ENCODE measurements at regions not wholly inside any gene's neighbourhood (a gene's known extent, or its start where the extent isn't known, plus 50 kb on each side); places are given as distances from the start of the nearest gene placed in this dataset.

DNA sequence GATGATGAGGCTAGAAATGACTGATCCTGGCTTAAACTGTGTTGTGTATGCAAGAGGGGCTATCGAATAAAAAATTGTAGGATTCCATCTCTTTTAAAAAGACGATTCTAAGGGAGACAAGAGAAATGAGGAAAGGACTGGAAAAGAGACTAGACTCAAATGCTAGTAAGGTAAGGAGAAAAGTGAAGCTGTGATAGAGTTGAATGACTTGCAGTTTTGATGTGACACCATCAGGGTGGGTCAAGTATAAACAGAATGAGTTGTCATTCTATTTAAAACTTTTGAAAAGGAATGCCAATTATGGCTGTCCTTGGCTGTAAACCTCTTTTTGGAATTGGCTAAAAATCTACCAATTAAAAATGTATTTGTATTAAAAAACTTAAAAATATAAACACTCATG, 184.5 kb upstream of the PHF14 start:
- ATAC-seq (no peak), DNase-seq (ENCODE audit: missing footprints) (no peak)
- intact Hi-C loops (cut with DNase I): no loop called here

DNA sequence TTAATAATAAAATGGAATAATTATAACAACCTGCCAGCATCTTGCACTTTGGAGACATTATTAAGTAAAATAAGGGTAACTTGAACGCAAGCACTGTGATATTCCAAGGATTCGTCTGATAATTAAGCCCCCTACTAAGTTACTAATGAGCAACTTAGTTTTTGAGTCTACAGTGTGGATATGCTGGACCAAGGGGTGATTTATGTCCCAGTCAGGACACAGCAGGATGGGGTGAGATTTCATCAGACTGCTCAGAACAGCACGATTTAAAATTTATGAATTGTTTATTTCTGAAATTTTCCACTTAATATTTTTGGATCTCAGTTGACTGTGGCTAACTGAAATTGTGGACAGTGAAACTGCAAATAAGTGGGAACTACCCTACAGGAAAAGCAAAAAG, 182.8 kb upstream of the PHF14 start:
- DNase-seq (ENCODE audit: missing footprints) (no peak), ATAC-seq (no peak)
- intact Hi-C loops (cut with DNase I): no loop called here

DNA sequence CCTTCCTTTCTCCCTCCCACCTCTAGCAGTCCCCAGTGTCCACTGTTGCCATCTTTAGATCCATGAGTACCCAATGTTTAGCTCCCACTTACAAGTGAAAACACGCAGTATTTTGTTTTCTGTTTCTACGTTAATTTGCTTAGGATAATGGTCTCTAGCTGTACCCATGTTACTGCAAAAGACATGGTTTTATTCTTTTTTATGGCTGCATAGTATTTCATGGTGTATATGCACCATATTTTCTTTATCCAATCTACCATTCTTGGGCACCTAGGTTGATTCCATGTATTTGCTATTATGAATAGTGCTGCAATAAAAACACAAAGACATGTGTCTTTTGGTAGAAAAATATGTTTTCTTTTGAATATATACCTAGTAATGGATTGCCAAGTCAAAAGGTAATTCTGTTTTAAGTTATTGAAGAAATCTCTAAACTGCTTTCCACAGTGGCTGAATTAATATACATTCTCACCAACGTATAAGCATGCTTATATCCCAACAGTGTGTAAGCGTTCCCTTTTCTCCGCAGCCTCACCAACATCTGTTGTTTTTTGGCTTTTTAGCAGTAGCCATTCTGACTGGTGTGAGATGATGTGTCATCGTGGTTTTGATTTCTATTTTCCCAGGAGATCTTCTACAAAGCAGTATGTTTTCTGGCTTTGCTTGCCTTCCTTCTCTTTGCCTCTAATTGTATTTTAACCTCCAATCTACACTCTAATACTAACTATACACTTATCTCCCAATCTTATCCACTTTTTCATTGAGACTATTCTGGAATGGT, 179.5 kb upstream of the PHF14 start:
- intact Hi-C loops (cut with DNase I): no loop called here
- DNase-seq (ENCODE audit: missing footprints): no peak
- no peak for ATAC-seq

- intact Hi-C loops (cut with DNase I): no loop called here
- DNase-seq (ENCODE audit: missing footprints): no peak
- ATAC-seq: no peak
These were observed 176.5 kb upstream of the PHF14 start for GRCh38 chr7:10797157-10797556.

DNA sequence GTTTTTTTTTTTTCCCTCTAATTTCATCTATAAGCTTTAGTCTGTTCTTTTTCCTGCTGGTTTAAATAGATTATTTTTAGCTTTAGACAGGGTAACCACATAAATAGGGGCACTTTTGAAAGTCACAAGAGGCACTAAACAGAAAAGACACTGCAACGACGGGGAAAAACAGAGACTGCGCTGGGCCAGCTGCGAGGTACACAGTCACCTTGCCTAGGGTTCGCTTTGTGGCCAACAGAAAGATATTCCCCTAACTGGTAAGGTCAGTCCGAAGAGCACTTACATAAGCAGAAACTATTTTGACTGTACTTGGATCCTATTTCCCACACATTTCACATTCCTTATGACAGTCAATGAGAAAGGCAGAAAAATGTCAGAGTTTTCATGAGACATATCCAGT, 175.6 kb upstream of the PHF14 start:
- intact Hi-C loops (cut with DNase I): no loop called here
- ATAC-seq: no peak
- no peak for DNase-seq (ENCODE audit: missing footprints)

DNA sequence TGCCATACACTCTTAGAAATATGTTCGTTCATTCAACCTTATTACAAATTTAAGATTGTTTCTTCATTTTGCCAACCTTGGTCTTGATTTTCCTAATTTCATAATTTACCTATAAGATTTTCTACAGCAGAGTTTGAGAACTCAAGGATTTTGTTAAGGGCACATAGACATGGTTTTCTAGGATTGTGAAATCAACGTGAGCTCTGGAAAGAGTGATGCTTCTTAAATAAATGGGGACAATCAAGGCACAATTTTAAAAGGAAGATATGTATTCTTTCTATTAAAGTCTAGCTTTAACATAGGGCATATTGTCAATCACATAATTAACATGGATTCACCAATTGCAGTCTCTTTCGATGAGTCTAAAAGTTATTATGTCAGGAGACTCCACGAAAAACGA, 174.2 kb upstream of the PHF14 start:
- DNase-seq (ENCODE audit: missing footprints): no peak
- ATAC-seq: no peak
- intact Hi-C loops (cut with DNase I): no loop called here

DNA sequence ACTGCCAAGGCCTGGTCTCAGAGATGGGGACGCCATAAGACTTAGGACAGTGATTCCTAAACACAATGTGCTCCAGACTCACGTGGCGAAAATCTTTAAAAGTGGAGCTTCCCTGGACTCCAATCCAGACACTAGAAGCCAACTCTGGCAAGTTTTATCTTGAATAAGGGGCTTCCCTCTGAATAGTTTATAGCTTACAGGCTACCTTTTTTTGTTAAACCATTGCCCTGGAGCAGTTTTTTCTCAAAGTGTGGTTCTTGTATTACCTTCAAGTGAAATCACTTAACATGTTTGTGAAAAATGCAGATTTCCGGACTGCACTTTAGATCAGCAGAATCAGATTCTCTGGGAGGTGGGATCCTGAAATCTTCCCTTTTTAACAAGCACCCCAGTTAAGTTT, 171.7 kb upstream of the PHF14 start:
- intact Hi-C loops (cut with DNase I): no loop called here
- DNase-seq (ENCODE audit: missing footprints) (no peak), ATAC-seq (no peak)

- no peak for ATAC-seq
- no peak for DNase-seq (ENCODE audit: missing footprints)
- intact Hi-C loops (cut with DNase I): no loop called here
These were observed 171.1 kb upstream of the PHF14 start for GRCh38 chr7:10802526-10802925.

DNA sequence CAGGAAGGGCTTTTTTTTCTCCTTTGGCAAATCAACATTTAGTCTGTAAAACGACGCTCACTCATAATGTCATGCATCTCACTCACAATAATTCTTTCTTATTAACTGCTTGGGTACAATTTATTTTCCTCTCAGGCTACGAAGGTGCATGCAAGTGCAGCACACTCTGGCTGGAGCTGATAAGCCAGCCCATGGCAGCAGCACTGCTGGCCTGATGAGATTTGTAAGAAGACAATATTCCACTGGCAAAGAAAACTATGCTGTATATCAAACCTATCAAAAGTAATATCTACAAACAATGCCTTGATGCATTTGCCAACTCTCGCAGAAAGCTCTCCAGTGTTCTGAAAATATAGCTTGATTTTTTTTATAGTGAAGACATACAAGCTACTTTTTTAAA, 170.0 kb upstream of the PHF14 start:
- ATAC-seq (no peak), DNase-seq (ENCODE audit: missing footprints) (no peak)
- intact Hi-C loops (cut with DNase I): no loop called here

DNA sequence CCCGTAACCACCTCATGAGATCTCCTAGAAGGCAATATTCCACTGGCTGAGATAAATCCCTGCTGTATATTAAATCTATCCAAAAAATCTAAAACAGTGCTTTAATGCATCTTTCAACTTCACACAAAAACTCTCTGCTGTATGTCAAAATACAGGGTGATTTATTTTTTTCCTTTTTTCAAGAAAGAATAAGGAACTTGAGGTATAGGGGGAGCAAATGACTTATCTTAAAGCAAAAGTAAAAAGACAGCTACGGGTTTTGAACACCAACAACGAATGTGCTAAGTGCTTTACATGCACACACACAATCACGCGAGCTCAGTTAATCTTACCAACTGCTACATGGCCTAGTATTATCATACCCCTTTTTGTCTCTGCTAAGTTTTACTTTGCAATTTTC, 168.9 kb upstream of the PHF14 start:
- ATAC-seq (no peak), DNase-seq (ENCODE audit: missing footprints) (no peak)
- intact Hi-C loops (cut with DNase I): no loop called here

GRCh38 chr7:10815546-10815945, 158.1 kb upstream of the PHF14 start:
- ATAC-seq (no peak), DNase-seq (ENCODE audit: missing footprints) (no peak)
- intact Hi-C loops (cut with DNase I): no loop called here

DNA sequence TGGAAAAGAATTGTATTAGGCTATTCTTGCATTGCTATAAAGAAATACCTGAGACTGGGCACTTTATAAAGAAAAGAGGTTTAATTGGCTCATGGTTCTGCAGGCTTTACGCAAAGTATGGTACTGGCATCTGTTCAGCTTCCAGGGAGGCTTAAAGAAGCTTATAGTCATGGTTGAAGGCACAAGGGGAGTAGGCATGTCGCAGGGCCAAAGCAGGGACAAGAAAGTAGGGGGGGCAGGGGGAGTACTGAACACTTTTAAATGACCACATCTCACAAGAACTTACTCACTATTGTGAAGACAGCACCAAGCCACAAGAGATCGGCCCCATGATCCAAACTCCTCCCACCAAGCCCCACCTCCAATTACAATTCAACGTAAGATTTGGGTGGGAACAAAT, 152.5 kb upstream of the PHF14 start:
- intact Hi-C loops (cut with DNase I): no loop called here
- no peak for DNase-seq (ENCODE audit: missing footprints)
- no peak for ATAC-seq

DNA sequence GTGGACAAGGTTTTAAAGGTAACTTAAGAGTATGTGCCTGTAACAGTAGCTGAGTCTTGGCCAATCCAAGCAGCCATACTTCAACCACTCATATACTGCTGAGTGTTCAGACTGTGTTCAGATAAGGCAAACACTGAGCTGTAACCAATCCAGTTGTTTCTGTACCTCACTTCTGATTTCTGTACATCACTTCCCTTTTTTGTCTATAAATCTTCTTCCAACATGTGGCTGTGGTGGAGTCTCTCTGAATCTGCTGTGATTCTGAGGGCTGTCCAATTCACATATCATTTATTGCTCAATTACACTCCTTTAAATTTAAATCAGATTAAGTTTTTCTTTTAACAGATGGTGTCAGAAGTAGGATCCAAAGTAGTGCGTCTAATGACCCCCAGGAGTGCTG, 149.5 kb upstream of the PHF14 start:
- intact Hi-C loops (cut with DNase I): no loop called here
- ATAC-seq: no peak
- DNase-seq (ENCODE audit: missing footprints): no peak

- no peak for DNase-seq (ENCODE audit: missing footprints)
- intact Hi-C loops (cut with DNase I): no loop called here
- no peak for ATAC-seq
These were observed 135.4 kb upstream of the PHF14 start for GRCh38 chr7:10838228-10838627.

GRCh38 chr7:10845225-10845624, 128.4 kb upstream of the PHF14 start:
- intact Hi-C loops (cut with DNase I): no loop called here
- no peak for ATAC-seq
- no peak for DNase-seq (ENCODE audit: missing footprints)

GRCh38 chr7:10855583-10855982, 118.1 kb upstream of the PHF14 start:
- ATAC-seq: no peak
- no peak for DNase-seq (ENCODE audit: missing footprints)
- intact Hi-C loops (cut with DNase I): no loop called here

DNA sequence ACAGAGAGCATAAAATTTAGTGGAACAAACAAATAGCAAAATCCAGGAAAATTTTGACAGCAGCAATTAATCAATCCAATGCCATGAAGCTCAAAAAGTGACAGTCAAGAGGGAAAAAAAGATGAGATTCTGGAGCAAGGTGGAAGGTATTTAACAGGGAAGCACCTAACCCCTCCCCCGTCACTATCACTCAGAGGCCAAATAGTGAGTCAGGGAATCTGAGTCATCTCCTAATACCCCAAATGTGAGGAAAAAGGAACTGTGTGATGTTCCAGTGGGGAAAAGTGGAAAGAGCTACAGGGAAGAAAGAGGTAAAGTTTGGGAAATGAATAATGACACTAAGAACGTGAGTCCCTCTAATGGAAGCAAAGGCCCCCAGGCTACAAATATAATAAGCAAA, 113.2 kb upstream of the PHF14 start:
- ATAC-seq: no peak
- no peak for DNase-seq (ENCODE audit: missing footprints)
- intact Hi-C loops (cut with DNase I): no loop called here

DNA sequence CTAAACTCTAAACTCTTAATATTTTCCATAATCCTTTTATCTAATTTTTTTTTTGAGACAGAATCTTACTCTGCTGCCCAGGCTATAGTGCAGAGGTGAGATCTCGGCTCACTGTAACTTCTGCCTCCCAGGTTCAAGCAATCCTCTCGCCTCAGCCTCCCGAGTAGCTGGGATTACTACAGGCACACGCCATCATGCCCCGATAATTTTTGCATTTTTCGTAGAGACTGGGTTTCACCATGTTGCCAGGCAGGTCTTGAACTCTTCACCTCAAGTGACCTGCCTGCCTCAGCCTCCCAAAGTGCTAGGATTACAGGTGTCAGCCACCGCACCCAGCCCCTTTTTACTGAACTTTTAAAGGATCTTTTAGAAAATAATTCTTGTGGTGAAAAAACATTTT, 110.2 kb upstream of the PHF14 start:
- ATAC-seq (no peak), DNase-seq (ENCODE audit: missing footprints) (no peak)
- intact Hi-C loops (cut with DNase I): no loop called here

DNA sequence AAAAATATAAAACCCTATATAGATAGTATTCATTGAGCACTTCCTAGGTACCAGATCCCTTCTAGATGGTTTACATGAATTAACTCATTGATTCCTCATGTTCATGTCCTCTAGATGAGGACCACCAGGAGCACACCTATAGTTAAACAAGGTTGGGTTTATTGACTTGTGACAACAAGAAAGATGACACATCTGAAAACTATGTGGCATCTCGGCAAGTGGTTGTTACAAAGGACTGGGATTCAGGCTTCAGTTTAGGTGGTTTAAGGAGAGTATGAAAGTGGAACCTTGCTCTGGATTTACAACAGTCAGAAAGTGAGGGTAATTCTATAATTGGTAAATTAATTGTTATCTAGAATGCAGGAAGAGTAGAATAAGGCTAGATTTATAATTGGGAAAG, 99.0 kb upstream of the PHF14 start:
- DNase-seq (ENCODE audit: missing footprints) (no peak), ATAC-seq (no peak)
- intact Hi-C loops (cut with DNase I): no loop called here

- intact Hi-C loops (cut with DNase I): no loop called here
- ATAC-seq: peak; percentile 84
- DNase-seq (ENCODE audit: missing footprints): no peak
These were observed 98.6 kb upstream of the PHF14 start for GRCh38 chr7:10875080-10875479.

GRCh38 chr7:10888861-10889260, 84.8 kb upstream of the PHF14 start:
- intact Hi-C loops (cut with DNase I): no loop called here
- no peak for ATAC-seq

More at GRCh38 chr7:10888861-10889260, 84.8 kb upstream of the PHF14 start:
- DNase-seq (ENCODE audit: missing footprints): no peak
